ENCODE measurements at regions not wholly inside any gene's neighbourhood (a gene's known extent, or its start where the extent isn't known, plus 50 kb on each side); places are given as distances from the start of the nearest gene placed in this dataset.

DNA sequence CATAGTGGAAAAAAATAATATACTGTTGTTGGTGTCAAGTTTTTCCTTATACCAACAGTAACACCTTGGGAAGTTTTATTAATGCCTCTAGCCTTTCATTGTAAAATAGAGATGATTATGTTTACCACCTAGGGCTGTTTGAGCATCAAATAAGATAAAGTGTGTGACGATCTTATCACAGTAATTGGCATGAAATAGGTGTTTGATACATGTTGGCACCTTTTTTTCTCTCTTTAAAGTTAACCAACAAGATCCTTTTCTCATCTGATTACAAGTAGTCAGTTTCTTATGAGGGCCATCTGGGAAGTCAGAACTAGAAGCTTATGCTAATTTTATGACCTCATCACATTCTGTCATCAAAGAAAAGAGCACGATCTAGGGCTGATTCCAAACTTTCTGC lies 669.5 kb downstream of the CCSER2 start:
- ATAC-seq (ENCODE audit: poor library complexity): no peak
- no peaks in the 10 kb centered on the region for H3K36me3 ChIP-seq (ENCODE audit: insufficient read depth, low read length)
- TF ChIP-seq, protein P1, sequence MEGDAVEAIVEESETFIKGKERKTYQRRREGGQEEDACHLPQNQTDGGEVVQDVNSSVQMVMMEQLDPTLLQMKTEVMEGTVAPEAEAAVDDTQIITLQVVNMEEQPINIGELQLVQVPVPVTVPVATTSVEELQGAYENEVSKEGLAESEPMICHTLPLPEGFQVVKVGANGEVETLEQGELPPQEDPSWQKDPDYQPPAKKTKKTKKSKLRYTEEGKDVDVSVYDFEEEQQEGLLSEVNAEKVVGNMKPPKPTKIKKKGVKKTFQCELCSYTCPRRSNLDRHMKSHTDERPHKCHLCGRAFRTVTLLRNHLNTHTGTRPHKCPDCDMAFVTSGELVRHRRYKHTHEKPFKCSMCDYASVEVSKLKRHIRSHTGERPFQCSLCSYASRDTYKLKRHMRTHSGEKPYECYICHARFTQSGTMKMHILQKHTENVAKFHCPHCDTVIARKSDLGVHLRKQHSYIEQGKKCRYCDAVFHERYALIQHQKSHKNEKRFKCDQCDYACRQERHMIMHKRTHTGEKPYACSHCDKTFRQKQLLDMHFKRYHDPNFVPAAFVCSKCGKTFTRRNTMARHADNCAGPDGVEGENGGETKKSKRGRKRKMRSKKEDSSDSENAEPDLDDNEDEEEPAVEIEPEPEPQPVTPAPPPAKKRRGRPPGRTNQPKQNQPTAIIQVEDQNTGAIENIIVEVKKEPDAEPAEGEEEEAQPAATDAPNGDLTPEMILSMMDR (IDR thresholded peaks at IDR 0.05): no peak
- H3K4me1 ChIP-seq (ENCODE audit: insufficient read depth, low read length): no peaks in the 10 kb centered on the region
- CTCF ChIA-PET: no interaction called here
- intact Hi-C loops (cut with DNase I, micrococcal nuclease): no loop called here
- no peak overlapping the region for H3K4me3 ChIP-seq (ENCODE audit: low read length)
- Mint-ChIP-seq H3K9me3 (no peaks in the 10 kb centered on the region), H3K4me1 (ENCODE audit: low read depth) (no peaks in the 10 kb centered on the region), H3K27me3 (peaks cover 4% of the 10 kb centered on the region), H3K36me3 (ENCODE audit: low read depth) (no peaks in the 10 kb centered on the region), H3K27ac (no peak overlapping the region), H3K4me3 (no peak overlapping the region)
- POLR2A ChIA-PET: no interaction called here
- no peak for DNase-seq
- H3K27me3 ChIP-seq (ENCODE audit: control insufficient read depth in 1 of 2, insufficient read depth in 2 of 2, low read length in 2 of 2): no peaks in the 10 kb centered on the region
- H3K9me3 ChIP-seq (ENCODE audit: control insufficient read depth in 1 of 2, insufficient read depth in 1 of 2, low read length in 2 of 2): no peaks in the 10 kb centered on the region
- no peak overlapping the region for H3K27ac ChIP-seq (ENCODE audit: low read depth in 1 of 2, low read length in 2 of 2)

DNA sequence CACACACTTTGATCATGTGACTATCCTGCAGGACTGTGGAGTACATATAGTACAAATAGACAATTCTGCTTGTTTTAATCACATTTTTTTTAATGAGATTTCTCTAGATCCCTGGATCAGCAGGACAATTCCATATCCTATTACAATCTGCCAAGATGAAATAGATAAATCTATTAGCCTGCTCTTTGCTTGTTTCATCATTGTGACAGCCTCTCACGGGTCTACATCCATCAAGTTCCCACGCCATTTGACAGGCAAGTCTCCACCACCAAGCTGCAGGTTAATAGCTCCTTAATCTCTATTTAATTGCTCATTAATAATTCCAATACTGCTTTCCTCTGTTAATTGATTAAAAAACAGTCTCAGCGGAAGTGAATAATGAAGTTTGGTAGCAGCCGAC lies 671.5 kb downstream of the CCSER2 start:
- H3K36me3 Mint-ChIP-seq (ENCODE audit: low read depth): no peaks in the 10 kb centered on the region
- Histone ChIP-seq H3K36me3 (ENCODE audit: insufficient read depth, low read length) (no peaks in the 10 kb centered on the region), H3K27ac (ENCODE audit: low read depth in 1 of 2, low read length in 2 of 2) (no peak overlapping the region), H3K27me3 (ENCODE audit: control insufficient read depth in 1 of 2, insufficient read depth in 2 of 2, low read length in 2 of 2) (no peaks in the 10 kb centered on the region), H3K4me3 (ENCODE audit: low read length) (no peak overlapping the region), H3K4me1 (ENCODE audit: insufficient read depth, low read length) (no peaks in the 10 kb centered on the region), H3K9me3 (ENCODE audit: control insufficient read depth in 1 of 2, insufficient read depth in 1 of 2, low read length in 2 of 2) (no peaks in the 10 kb centered on the region)
- POLR2A ChIA-PET: no interaction called here
- H3K9me3 Mint-ChIP-seq: peaks cover 2% of the 10 kb centered on the region
- H3K27ac Mint-ChIP-seq: no peak overlapping the region
- no peak for ATAC-seq (ENCODE audit: poor library complexity)
- TF ChIP-seq, protein P1 (IDR thresholded peaks at IDR 0.05): no peak
- no peaks in the 10 kb centered on the region for H3K4me1 Mint-ChIP-seq (ENCODE audit: low read depth)
- CTCF ChIA-PET: no interaction called here
- DNase-seq: no peak
- intact Hi-C loops (cut with DNase I, micrococcal nuclease): no loop called here
- no peak overlapping the region for H3K4me3 Mint-ChIP-seq
- H3K27me3 Mint-ChIP-seq: peaks cover 4% of the 10 kb centered on the region

DNA sequence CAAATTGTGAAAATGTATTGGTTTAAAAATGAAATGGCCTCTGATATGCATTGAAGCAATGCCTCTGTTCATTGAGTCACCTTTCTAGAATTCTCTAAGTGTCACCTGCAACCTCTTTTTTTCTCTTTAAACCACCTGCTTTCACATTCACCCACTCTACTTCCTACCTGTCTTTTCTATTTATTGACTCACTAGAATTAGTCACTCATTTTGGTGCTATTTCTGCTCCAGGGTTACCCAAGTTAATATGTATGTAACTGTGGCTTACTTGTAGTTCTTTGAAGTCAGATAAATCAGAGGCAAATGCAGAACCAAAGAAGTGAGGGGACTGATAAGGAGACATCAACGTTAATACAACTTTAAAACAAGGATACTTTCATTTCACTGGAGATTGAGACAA lies 674.7 kb downstream of the CCSER2 start:
- POLR2A ChIA-PET: no interaction called here
- H3K27ac Mint-ChIP-seq: no peak overlapping the region
- ATAC-seq (ENCODE audit: poor library complexity) (no peak), DNase-seq (no peak)
- peaks cover 4% of the 10 kb centered on the region for H3K27me3 Mint-ChIP-seq
- H3K4me1 Mint-ChIP-seq (ENCODE audit: low read depth): no peaks in the 10 kb centered on the region
- Histone ChIP-seq H3K27me3 (ENCODE audit: control insufficient read depth in 1 of 2, insufficient read depth in 2 of 2, low read length in 2 of 2) (no peaks in the 10 kb centered on the region), H3K4me3 (ENCODE audit: low read length) (no peak overlapping the region), H3K9me3 (ENCODE audit: control insufficient read depth in 1 of 2, insufficient read depth in 1 of 2, low read length in 2 of 2) (no peaks in the 10 kb centered on the region), H3K27ac (ENCODE audit: low read depth in 1 of 2, low read length in 2 of 2) (no peak overlapping the region), H3K4me1 (ENCODE audit: insufficient read depth, low read length) (no peaks in the 10 kb centered on the region), H3K36me3 (ENCODE audit: insufficient read depth, low read length) (no peaks in the 10 kb centered on the region)
- intact Hi-C loops (cut with DNase I, micrococcal nuclease): no loop called here
- CTCF ChIA-PET: no interaction called here
- no peak overlapping the region for H3K4me3 Mint-ChIP-seq
- no peaks in the 10 kb centered on the region for H3K36me3 Mint-ChIP-seq (ENCODE audit: low read depth)
- TF ChIP-seq, protein P1 (IDR thresholded peaks at IDR 0.05): no peak
- peaks cover 2% of the 10 kb centered on the region for H3K9me3 Mint-ChIP-seq
